ENCODE measurements at regions not wholly inside any gene's neighbourhood (a gene's known extent, or its start where the extent isn't known, plus 50 kb on each side); places are given as distances from the start of the nearest gene placed in this dataset.

DNA sequence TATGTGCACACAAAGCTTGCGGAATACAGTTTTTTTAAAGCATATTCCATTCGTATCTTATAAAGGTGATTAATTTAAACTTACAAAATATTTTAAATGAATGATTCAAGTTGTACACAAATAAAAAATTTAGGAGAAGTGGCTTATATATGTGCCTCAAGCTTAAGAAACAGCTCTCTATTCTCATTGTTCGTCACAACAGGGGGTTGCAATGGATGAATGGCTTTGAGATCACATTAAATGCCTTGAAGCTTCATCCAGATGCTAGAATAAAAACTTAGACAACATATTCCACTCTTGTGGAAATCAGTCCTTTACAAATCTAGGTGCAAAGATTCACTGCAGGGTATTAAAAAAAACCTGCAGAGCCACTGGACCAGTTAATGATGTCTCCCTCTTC is 303.9 kb upstream of the LRFN5 start:
- no peak for TF ChIP-seq CEBPB (IDR thresholded peaks at IDR 0.05; ENCODE audit: low read depth)
- TF ChIP-seq RAD21 (IDR thresholded peaks at IDR 0.05; ENCODE audit: low read depth) = no peak
- TF ChIP-seq, protein P1, sequence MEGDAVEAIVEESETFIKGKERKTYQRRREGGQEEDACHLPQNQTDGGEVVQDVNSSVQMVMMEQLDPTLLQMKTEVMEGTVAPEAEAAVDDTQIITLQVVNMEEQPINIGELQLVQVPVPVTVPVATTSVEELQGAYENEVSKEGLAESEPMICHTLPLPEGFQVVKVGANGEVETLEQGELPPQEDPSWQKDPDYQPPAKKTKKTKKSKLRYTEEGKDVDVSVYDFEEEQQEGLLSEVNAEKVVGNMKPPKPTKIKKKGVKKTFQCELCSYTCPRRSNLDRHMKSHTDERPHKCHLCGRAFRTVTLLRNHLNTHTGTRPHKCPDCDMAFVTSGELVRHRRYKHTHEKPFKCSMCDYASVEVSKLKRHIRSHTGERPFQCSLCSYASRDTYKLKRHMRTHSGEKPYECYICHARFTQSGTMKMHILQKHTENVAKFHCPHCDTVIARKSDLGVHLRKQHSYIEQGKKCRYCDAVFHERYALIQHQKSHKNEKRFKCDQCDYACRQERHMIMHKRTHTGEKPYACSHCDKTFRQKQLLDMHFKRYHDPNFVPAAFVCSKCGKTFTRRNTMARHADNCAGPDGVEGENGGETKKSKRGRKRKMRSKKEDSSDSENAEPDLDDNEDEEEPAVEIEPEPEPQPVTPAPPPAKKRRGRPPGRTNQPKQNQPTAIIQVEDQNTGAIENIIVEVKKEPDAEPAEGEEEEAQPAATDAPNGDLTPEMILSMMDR (IDR thresholded peaks at IDR 0.05 in 2 of 3, conservative IDR thresholded peaks at IDR 0.05 in 1 of 3; ENCODE audit: borderline replicate concordance in 1 of 3, insufficient read depth in 1 of 3, low read depth in 2 of 3, low read length in 2 of 3) = no peak
- TF ChIP-seq POLR2AphosphoS5 (IDR thresholded peaks at IDR 0.05; ENCODE audit: low read depth, low read length) = no peak
- no peak for TF ChIP-seq EZH2 (IDR thresholded peaks at IDR 0.05)
- no peak for TF ChIP-seq ZFX (IDR thresholded peaks at IDR 0.05)
- no peak for TF ChIP-seq EGR1 (IDR thresholded peaks at IDR 0.05; ENCODE audit: low read depth)
